ENCODE measurements at regions not wholly inside any gene's neighbourhood (a gene's known extent, or its start where the extent isn't known, plus 50 kb on each side); places are given as distances from the start of the nearest gene placed in this dataset.

DNA sequence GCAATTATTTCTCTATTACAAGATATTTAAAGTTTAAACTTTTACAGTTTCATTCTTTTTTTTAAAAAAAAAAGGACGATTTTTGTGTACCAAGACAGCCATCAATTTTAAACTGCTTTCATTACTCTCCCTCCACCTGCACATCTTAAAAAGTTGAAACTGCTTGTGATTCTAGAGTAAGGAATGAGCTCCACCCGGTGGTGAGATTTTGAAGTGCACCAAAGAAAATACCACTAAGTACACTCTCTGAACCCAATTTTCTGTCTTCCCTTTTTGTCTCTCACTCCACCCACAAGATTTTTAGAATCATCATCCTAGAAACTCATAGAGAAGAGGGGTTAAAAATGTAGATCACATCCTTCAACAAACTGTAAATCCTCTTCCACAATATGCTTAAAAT lies 91.3 kb upstream of the WDR44 start:
- TF ChIP-seq, protein P1, sequence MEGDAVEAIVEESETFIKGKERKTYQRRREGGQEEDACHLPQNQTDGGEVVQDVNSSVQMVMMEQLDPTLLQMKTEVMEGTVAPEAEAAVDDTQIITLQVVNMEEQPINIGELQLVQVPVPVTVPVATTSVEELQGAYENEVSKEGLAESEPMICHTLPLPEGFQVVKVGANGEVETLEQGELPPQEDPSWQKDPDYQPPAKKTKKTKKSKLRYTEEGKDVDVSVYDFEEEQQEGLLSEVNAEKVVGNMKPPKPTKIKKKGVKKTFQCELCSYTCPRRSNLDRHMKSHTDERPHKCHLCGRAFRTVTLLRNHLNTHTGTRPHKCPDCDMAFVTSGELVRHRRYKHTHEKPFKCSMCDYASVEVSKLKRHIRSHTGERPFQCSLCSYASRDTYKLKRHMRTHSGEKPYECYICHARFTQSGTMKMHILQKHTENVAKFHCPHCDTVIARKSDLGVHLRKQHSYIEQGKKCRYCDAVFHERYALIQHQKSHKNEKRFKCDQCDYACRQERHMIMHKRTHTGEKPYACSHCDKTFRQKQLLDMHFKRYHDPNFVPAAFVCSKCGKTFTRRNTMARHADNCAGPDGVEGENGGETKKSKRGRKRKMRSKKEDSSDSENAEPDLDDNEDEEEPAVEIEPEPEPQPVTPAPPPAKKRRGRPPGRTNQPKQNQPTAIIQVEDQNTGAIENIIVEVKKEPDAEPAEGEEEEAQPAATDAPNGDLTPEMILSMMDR (IDR thresholded peaks at IDR 0.05) = peak; percentile 65 to 74 (median 70)
- TF ChIP-seq POLR2A (IDR thresholded peaks at IDR 0.05) = no peak

All from right lobe of liver (tissue), 4 donors.